ENCODE measurements at regions not wholly inside any gene's neighbourhood (a gene's known extent, or its start where the extent isn't known, plus 50 kb on each side); places are given as distances from the start of the nearest gene placed in this dataset.

GRCh38 chr13:42454749-42455148, 119.2 kb upstream of the TNFSF11 start:
- no peak overlapping the region for H3K4me3 ChIP-seq
- H3K4me1 ChIP-seq (ENCODE audit: control insufficient read depth in 5 of 5, insufficient read depth in 5 of 5, low read length in 5 of 5) = no peaks in the 10 kb centered on the region
- no peak for ATAC-seq (ENCODE audit: insufficient read depth, low FRiP score)
- no peaks in the 10 kb centered on the region for H3K9me3 ChIP-seq (ENCODE audit: control insufficient read depth in 4 of 4, insufficient read depth in 3 of 4, low read length in 3 of 4)
- WGBS, 2 donors = 93 to 95% methylated on average over 6 of the region's 6 CpGs
- H3K36me3 ChIP-seq (ENCODE audit: control insufficient read depth in 4 of 4, insufficient read depth in 4 of 4, low read length in 4 of 4) = no peaks in the 10 kb centered on the region
- no peak for DNase-seq
- TF ChIP-seq, protein P1, sequence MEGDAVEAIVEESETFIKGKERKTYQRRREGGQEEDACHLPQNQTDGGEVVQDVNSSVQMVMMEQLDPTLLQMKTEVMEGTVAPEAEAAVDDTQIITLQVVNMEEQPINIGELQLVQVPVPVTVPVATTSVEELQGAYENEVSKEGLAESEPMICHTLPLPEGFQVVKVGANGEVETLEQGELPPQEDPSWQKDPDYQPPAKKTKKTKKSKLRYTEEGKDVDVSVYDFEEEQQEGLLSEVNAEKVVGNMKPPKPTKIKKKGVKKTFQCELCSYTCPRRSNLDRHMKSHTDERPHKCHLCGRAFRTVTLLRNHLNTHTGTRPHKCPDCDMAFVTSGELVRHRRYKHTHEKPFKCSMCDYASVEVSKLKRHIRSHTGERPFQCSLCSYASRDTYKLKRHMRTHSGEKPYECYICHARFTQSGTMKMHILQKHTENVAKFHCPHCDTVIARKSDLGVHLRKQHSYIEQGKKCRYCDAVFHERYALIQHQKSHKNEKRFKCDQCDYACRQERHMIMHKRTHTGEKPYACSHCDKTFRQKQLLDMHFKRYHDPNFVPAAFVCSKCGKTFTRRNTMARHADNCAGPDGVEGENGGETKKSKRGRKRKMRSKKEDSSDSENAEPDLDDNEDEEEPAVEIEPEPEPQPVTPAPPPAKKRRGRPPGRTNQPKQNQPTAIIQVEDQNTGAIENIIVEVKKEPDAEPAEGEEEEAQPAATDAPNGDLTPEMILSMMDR (IDR thresholded peaks at IDR 0.05; ENCODE audit: control extremely low read depth, extremely low read depth) = no peak
- H3K27ac ChIP-seq (ENCODE audit: low read depth in 1 of 2, low read length in 1 of 2) = no peak overlapping the region
- H3K9ac ChIP-seq (ENCODE audit: insufficient read depth in 1 of 2, low read length in 2 of 2) = no peak overlapping the region
- no peaks in the 10 kb centered on the region for H3K27me3 ChIP-seq (ENCODE audit: control insufficient read depth in 3 of 3, insufficient read depth in 3 of 3, low read length in 2 of 3)

GRCh38 chr13:42458193-42458592, 115.8 kb upstream of the TNFSF11 start:
- WGBS, 2 donors = 81 to 85% methylated on average over 5 of the region's 5 CpGs
- H3K27me3 ChIP-seq (ENCODE audit: control insufficient read depth in 3 of 3, insufficient read depth in 3 of 3, low read length in 2 of 3) = no peaks in the 10 kb centered on the region
- no peak overlapping the region for H3K4me3 ChIP-seq
- no peaks in the 10 kb centered on the region for H3K4me1 ChIP-seq (ENCODE audit: control insufficient read depth in 5 of 5, insufficient read depth in 5 of 5, low read length in 5 of 5)
- ATAC-seq (ENCODE audit: insufficient read depth, low FRiP score) = no peak
- no peak overlapping the region for H3K9ac ChIP-seq (ENCODE audit: insufficient read depth in 1 of 2, low read length in 2 of 2)
- TF ChIP-seq, protein P1 (IDR thresholded peaks at IDR 0.05; ENCODE audit: control extremely low read depth, extremely low read depth) = no peak
- H3K27ac ChIP-seq (ENCODE audit: low read depth in 1 of 2, low read length in 1 of 2) = no peak overlapping the region
- no peak for DNase-seq
- no peaks in the 10 kb centered on the region for H3K36me3 ChIP-seq (ENCODE audit: control insufficient read depth in 4 of 4, insufficient read depth in 4 of 4, low read length in 4 of 4)
- peaks cover 0 to 9% (median 1%) of the 10 kb centered on the region in 4 donors for H3K9me3 ChIP-seq (ENCODE audit: control insufficient read depth in 4 of 4, insufficient read depth in 3 of 4, low read length in 3 of 4)

DNA sequence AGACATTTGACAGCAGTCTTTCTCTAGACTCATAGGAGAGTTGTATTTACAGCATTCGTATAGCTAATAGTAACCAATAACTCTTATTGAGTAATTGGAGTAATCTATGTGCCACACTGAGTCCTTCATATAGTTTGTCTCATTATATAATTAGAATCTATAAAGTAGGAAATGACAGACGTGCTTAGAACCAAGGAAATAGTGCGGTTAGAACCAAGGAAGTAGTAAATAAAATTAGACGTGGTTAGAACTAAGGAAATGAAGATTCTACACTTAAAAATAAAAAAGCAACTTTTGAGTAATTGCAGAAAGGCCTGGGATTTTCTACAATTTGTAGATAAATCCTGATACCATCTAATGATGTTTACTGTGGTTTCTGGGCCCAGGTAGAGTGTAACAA, 107.8 kb upstream of the TNFSF11 start:
- H3K27me3 ChIP-seq (ENCODE audit: control insufficient read depth in 3 of 3, insufficient read depth in 3 of 3, low read length in 2 of 3) = no peaks in the 10 kb centered on the region
- TF ChIP-seq, protein P1 (IDR thresholded peaks at IDR 0.05; ENCODE audit: control extremely low read depth, extremely low read depth) = no peak
- no peak overlapping the region for H3K9ac ChIP-seq (ENCODE audit: insufficient read depth in 1 of 2, low read length in 2 of 2)
- no peak overlapping the region for H3K27ac ChIP-seq (ENCODE audit: low read depth in 1 of 2, low read length in 1 of 2)
- ATAC-seq (ENCODE audit: insufficient read depth, low FRiP score) = no peak
- no peaks in the 10 kb centered on the region for H3K4me1 ChIP-seq (ENCODE audit: control insufficient read depth in 5 of 5, insufficient read depth in 5 of 5, low read length in 5 of 5)
- H3K4me3 ChIP-seq = no peak overlapping the region
- WGBS, 2 donors = 49 to 59% methylated on average over 4 of the region's 4 CpGs
- no peaks in the 10 kb centered on the region for H3K36me3 ChIP-seq (ENCODE audit: control insufficient read depth in 4 of 4, insufficient read depth in 4 of 4, low read length in 4 of 4)
- peaks cover 0 to 8% (median 1%) of the 10 kb centered on the region in 4 donors for H3K9me3 ChIP-seq (ENCODE audit: control insufficient read depth in 4 of 4, insufficient read depth in 3 of 4, low read length in 3 of 4)
- DNase-seq = no peak

DNA sequence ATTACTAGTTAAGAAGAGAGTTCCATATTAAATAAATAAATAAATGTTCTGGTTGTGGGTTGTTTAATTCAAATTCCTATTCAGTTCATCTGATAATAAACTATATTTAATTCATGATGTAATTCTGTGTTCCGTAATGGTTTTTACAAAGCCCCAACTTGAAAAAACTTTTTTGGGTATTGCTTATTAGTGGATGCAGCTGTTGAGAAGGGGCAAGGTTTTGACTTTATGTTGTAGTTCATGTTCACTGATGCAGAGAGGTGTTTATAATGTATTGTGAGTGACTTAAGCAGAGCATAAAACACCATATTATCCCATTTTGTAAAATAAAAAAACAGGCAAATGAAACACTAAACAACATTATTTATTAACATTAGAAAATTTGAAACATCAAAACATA, 107.3 kb upstream of the TNFSF11 start:
- DNase-seq (no peak), ATAC-seq (ENCODE audit: insufficient read depth, low FRiP score) (no peak)
- TF ChIP-seq, protein P1 (IDR thresholded peaks at IDR 0.05; ENCODE audit: control extremely low read depth, extremely low read depth) = no peak
- Histone ChIP-seq H3K4me1 (ENCODE audit: control insufficient read depth in 5 of 5, insufficient read depth in 5 of 5, low read length in 5 of 5) (no peaks in the 10 kb centered on the region), H3K27me3 (ENCODE audit: control insufficient read depth in 3 of 3, insufficient read depth in 3 of 3, low read length in 2 of 3) (no peaks in the 10 kb centered on the region), H3K36me3 (ENCODE audit: control insufficient read depth in 4 of 4, insufficient read depth in 4 of 4, low read length in 4 of 4) (no peaks in the 10 kb centered on the region), H3K4me3 (no peak overlapping the region), H3K9ac (ENCODE audit: insufficient read depth in 1 of 2, low read length in 2 of 2) (no peak overlapping the region), H3K27ac (ENCODE audit: low read depth in 1 of 2, low read length in 1 of 2) (no peak overlapping the region), H3K9me3 (ENCODE audit: control insufficient read depth in 4 of 4, insufficient read depth in 3 of 4, low read length in 3 of 4) (peaks cover 0 to 3% (median 0%) of the 10 kb centered on the region in 4 donors)
- WGBS, 2 donors = 90 to 93% methylated on average over 1 of the region's 1 CpG
